ENCODE measurements at regions not wholly inside any gene's neighbourhood (a gene's known extent, or its start where the extent isn't known, plus 50 kb on each side); places are given as distances from the start of the nearest gene placed in this dataset.
"Not testable (repeated sequence)": the region's sequence is repeated elsewhere in the genome, so short reads cannot be mapped to it uniquely, and the experiment has no call there.

GRCh38 chr1:146326863-146327262 is 98.0 kb upstream of the NOTCH2NLA start:
- DNase-seq (ENCODE audit: low spot score) = not testable (repeated sequence)

GRCh38 chr1:146324463-146324862 is 95.6 kb upstream of the NOTCH2NLA start:
- DNase-seq (ENCODE audit: low spot score) = not testable (repeated sequence)

GRCh38 chr1:146323302-146323701 is 94.5 kb upstream of the NOTCH2NLA start:
- DNase-seq (ENCODE audit: low spot score) = not testable (repeated sequence)

- DNase-seq (ENCODE audit: low spot score) = not testable (repeated sequence)
Observed at GRCh38 chr1:146322893-146323292, 94.1 kb upstream of the NOTCH2NLA start.

- not testable (repeated sequence) for DNase-seq (ENCODE audit: low spot score)
Observed at GRCh38 chr1:146318715-146319114, 89.9 kb upstream of the NOTCH2NLA start.

GRCh38 chr1:146317785-146318184 is 89.0 kb upstream of the NOTCH2NLA start:
- not testable (repeated sequence) for DNase-seq (ENCODE audit: low spot score)

GRCh38 chr1:146314449-146315246 is 85.8 kb upstream of the NOTCH2NLA start:
- DNase-seq (ENCODE audit: low spot score) = not testable (repeated sequence)

GRCh38 chr1:146310579-146310978 is 81.8 kb upstream of the NOTCH2NLA start:
- DNase-seq (ENCODE audit: low spot score) = not testable (repeated sequence)

- not testable (repeated sequence) for DNase-seq (ENCODE audit: low spot score)
Observed at GRCh38 chr1:146309427-146309826, 80.6 kb upstream of the NOTCH2NLA start.

GRCh38 chr1:146308892-146309291 is 80.1 kb upstream of the NOTCH2NLA start:
- not testable (repeated sequence) for DNase-seq (ENCODE audit: low spot score)

- DNase-seq (ENCODE audit: low spot score) = not testable (repeated sequence)
Observed at GRCh38 chr1:146308152-146308551, 79.3 kb upstream of the NOTCH2NLA start.

- not testable (repeated sequence) for DNase-seq (ENCODE audit: low spot score)
Observed at GRCh38 chr1:146307632-146308031, 78.8 kb upstream of the NOTCH2NLA start.

- not testable (repeated sequence) for DNase-seq (ENCODE audit: low spot score)
Observed at GRCh38 chr1:146306651-146307050, 77.8 kb upstream of the NOTCH2NLA start.

- DNase-seq (ENCODE audit: low spot score) = not testable (repeated sequence)
Observed at GRCh38 chr1:146305442-146305841, 76.6 kb upstream of the NOTCH2NLA start.

- not testable (repeated sequence) for DNase-seq (ENCODE audit: low spot score)
Observed at GRCh38 chr1:146298575-146298897, 69.7 kb upstream of the NOTCH2NLA start.

- not testable (repeated sequence) for DNase-seq (ENCODE audit: low spot score)
Observed at GRCh38 chr1:146297781-146298574, 69.2 kb upstream of the NOTCH2NLA start.

- DNase-seq (ENCODE audit: low spot score) = not testable (repeated sequence)
Observed at GRCh38 chr1:146292940-146293936, 64.4 kb upstream of the NOTCH2NLA start.

GRCh38 chr1:146292424-146292823 is 63.6 kb upstream of the NOTCH2NLA start:
- not testable (repeated sequence) for DNase-seq (ENCODE audit: low spot score)

- not testable (repeated sequence) for DNase-seq (ENCODE audit: low spot score)
Observed at GRCh38 chr1:146287881-146288280, 59.1 kb upstream of the NOTCH2NLA start.

- DNase-seq (ENCODE audit: low spot score) = not testable (repeated sequence)
Observed at GRCh38 chr1:146284760-146285159, 55.9 kb upstream of the NOTCH2NLA start.

GRCh38 chr1:146283527-146283880 is 54.7 kb upstream of the NOTCH2NLA start:
- DNase-seq (ENCODE audit: low spot score) = not testable (repeated sequence)
